ENCODE measurements at regions not wholly inside any gene's neighbourhood (a gene's known extent, or its start where the extent isn't known, plus 50 kb on each side); places are given as distances from the start of the nearest gene placed in this dataset.

DNA sequence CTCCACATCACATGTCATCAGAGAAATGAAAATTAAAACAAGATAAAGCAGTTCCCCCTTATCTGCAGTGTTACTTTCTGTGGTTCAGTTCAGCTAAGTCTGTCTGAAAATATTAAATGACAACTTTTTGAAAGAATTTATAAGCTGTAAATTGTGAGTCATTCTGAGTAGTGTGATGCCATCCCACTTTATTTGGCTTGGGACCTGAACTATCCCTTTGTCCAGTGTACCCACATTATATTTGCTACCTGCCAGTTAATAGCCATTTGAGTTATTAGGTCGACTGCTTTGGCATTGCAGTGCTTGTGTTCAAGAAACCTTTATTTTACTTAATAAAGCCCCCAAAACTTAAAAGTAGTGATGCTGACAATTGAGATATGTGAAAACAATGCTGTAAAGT is 804.2 kb downstream of the ANKRD7 start:
- TF ChIP-seq CTCF (IDR thresholded peaks at IDR 0.05; ENCODE audit: borderline replicate concordance, extremely low read depth, low read length, poor library complexity, severe bottlenecking), result no peak
- TF ChIP-seq EZH2 (IDR thresholded peaks at IDR 0.05; ENCODE audit: borderline replicate concordance, low read depth, low read length, severe bottlenecking), result no peak

All from DND-41 (cell line).